ENCODE measurements at regions not wholly inside any gene's neighbourhood (a gene's known extent, or its start where the extent isn't known, plus 50 kb on each side); places are given as distances from the start of the nearest gene placed in this dataset.

- no peak for FAIRE-seq
- H3K36me3 ChIP-seq (ENCODE audit: control insufficient read depth, insufficient read depth, low read length) = no peaks in the 10 kb centered on the region
Measured at GRCh38 chr16:26802440-26802839, 264.3 kb upstream of the C16orf82 start.

GRCh38 chr16:26802965-26803364 is 263.8 kb upstream of the C16orf82 start:
- H3K27me3 ChIP-seq (ENCODE audit: control insufficient read depth, insufficient read depth, low read length) = no peaks in the 10 kb centered on the region
- FAIRE-seq (no peak), DNase-seq (ENCODE audit: low read depth) (no peak)
- H3K4me3 ChIP-seq (ENCODE audit: low read depth, low read length) = no peak overlapping the region
- no peaks in the 10 kb centered on the region for H3K36me3 ChIP-seq (ENCODE audit: control insufficient read depth, insufficient read depth, low read length)
- no peak for TF ChIP-seq CTCF (IDR thresholded peaks at IDR 0.05; ENCODE audit: insufficient read depth, low read length, severe bottlenecking)

More at GRCh38 chr16:26802440-26802839, 264.3 kb upstream of the C16orf82 start:
- Histone ChIP-seq H3K27me3 (ENCODE audit: control insufficient read depth, insufficient read depth, low read length) (no peaks in the 10 kb centered on the region), H3K4me3 (ENCODE audit: low read depth, low read length) (no peak overlapping the region)
- DNase-seq (ENCODE audit: low read depth) = no peak
- TF ChIP-seq CTCF (IDR thresholded peaks at IDR 0.05; ENCODE audit: insufficient read depth, low read length, severe bottlenecking) = no peak

- Histone ChIP-seq H3K27me3 (ENCODE audit: control insufficient read depth, insufficient read depth, low read length) (no peaks in the 10 kb centered on the region), H3K36me3 (ENCODE audit: control insufficient read depth, insufficient read depth, low read length) (no peaks in the 10 kb centered on the region), H3K4me3 (ENCODE audit: low read depth, low read length) (no peak overlapping the region)
- FAIRE-seq = no peak
- DNase-seq (ENCODE audit: low read depth) = no peak
- no peak for TF ChIP-seq CTCF (IDR thresholded peaks at IDR 0.05; ENCODE audit: insufficient read depth, low read length, severe bottlenecking)
Measured at GRCh38 chr16:26806657-26807056, 260.1 kb upstream of the C16orf82 start.

GRCh38 chr16:26809461-26809860 is 257.3 kb upstream of the C16orf82 start:
- no peaks in the 10 kb centered on the region for H3K36me3 ChIP-seq (ENCODE audit: control insufficient read depth, insufficient read depth, low read length)
- no peak for FAIRE-seq
- TF ChIP-seq CTCF (IDR thresholded peaks at IDR 0.05; ENCODE audit: insufficient read depth, low read length, severe bottlenecking) = no peak
- no peaks in the 10 kb centered on the region for H3K27me3 ChIP-seq (ENCODE audit: control insufficient read depth, insufficient read depth, low read length)
- no peak overlapping the region for H3K4me3 ChIP-seq (ENCODE audit: low read depth, low read length)
- no peak for DNase-seq (ENCODE audit: low read depth)

- H3K4me3 ChIP-seq (ENCODE audit: low read depth, low read length) = no peak overlapping the region
- FAIRE-seq = no peak
- TF ChIP-seq CTCF (IDR thresholded peaks at IDR 0.05; ENCODE audit: insufficient read depth, low read length, severe bottlenecking) = no peak
- H3K27me3 ChIP-seq (ENCODE audit: control insufficient read depth, insufficient read depth, low read length) = no peaks in the 10 kb centered on the region
- DNase-seq (ENCODE audit: low read depth) = no peak
- no peaks in the 10 kb centered on the region for H3K36me3 ChIP-seq (ENCODE audit: control insufficient read depth, insufficient read depth, low read length)
Measured at GRCh38 chr16:26816266-26816665, 250.5 kb upstream of the C16orf82 start.

GRCh38 chr16:26816885-26817571 is 249.7 kb upstream of the C16orf82 start:
- FAIRE-seq = no peak
- TF ChIP-seq CTCF (IDR thresholded peaks at IDR 0.05; ENCODE audit: insufficient read depth, low read length, severe bottlenecking) = no peak
- no peak overlapping the region for H3K4me3 ChIP-seq (ENCODE audit: low read depth, low read length)

More at GRCh38 chr16:26816885-26817571, 249.7 kb upstream of the C16orf82 start:
- H3K36me3 ChIP-seq (ENCODE audit: control insufficient read depth, insufficient read depth, low read length) = no peaks in the 10 kb centered on the region
- H3K27me3 ChIP-seq (ENCODE audit: control insufficient read depth, insufficient read depth, low read length) = no peaks in the 10 kb centered on the region
- no peak for DNase-seq (ENCODE audit: low read depth)

All from bronchial epithelial cell (primary cell).